Activated T-helper 1 cell treated with anti-CD3 and anti-CD28 coated beads, Interleukin-12 subunit alpha, Interleukin-12 subunit beta, Interleukin-2, Interleukin-4 antibody, amounts not matched to agents 30 ng/mL and 10 ng/mL and 1 ng/mL, durations not matched to agents 14 hours and 24 hours and 36 hours (primary cell): ENCODE measurements at regions not wholly inside any gene's neighbourhood (a gene's known extent, or its start where the extent isn't known, plus 50 kb on each side); places are given as distances from the start of the nearest gene placed in this dataset.

Experiments used
- DNase-seq: peaks from one replicate; pipeline ENCODE4 v3.0.0; 2021; ENCODE audit warnings: low spot score
- H3K27ac Mint-ChIP-seq: one replicate; pipeline ENCODE4 v1.8.0; 2021; ENCODE audit warnings: mild to moderate bottlenecking, mixed read lengths
- H3K27me3 Mint-ChIP-seq: one replicate; pipeline ENCODE4 v1.8.0; 2022; ENCODE audit warnings: mild to moderate bottlenecking, moderate library complexity, mixed read lengths; ENCODE audit not compliant: insufficient read depth
- H3K36me3 Mint-ChIP-seq: one replicate; pipeline ENCODE4 v1.8.0; 2021; ENCODE audit warnings: low read depth, mixed read lengths
- H3K4me1 Mint-ChIP-seq: one replicate; pipeline ENCODE4 v1.8.0; 2021; ENCODE audit warnings: low read depth, mixed read lengths
- H3K4me3 Mint-ChIP-seq: one replicate; pipeline ENCODE4 v1.8.0; 2021; ENCODE audit warnings: mild to moderate bottlenecking, moderate library complexity, mixed read lengths
- H3K9me3 Mint-ChIP-seq: one replicate; pipeline ENCODE4 v1.8.0; 2021; ENCODE audit warnings: mixed read lengths
- intact Hi-C: fragments of 100-400 bp; cut with micrococcal nuclease; formaldehyde crosslinking; loops from one replicate; pipeline ENCODE4 v1.15.1; 2024

DNA sequence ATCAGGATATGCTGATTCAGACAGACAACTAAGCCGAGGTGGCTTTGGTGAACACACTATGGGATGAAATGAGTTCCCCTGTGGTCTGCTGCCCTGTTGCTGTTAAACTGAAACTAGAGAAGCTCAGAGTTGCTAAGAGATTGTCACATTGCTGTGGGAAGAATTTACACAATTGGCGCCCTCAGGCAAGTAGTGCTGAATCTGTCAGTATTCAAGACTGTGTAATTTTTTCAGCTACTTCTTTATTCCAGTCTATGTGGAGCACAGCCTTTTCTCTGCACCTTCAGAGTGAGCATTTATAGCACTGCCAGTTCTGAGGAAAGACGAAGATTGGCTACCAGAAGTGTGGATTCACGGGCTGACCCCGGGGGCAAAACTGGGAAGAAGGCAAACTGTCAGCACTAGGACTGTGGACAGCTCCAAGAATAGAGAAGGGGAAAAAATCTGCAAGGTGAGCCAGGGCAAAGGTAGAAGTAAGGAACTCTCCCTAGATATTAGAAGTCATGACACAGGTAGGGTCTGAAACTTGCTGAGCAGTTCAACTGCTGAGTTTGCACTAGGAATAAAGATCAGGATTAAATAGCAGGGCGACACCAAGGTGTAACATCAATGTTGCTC lies 218.8 kb upstream of the TMPO start:
- Mint-ChIP-seq H3K27ac (no peak overlapping the region), H3K36me3 (no peaks in the 10 kb centered on the region), H3K27me3 (peaks cover 5% of the 10 kb centered on the region), H3K9me3 (no peaks in the 10 kb centered on the region), H3K4me1 (no peaks in the 10 kb centered on the region), H3K4me3 (no peak overlapping the region)
- no peak for DNase-seq
- intact Hi-C loops: no loop called here

DNA sequence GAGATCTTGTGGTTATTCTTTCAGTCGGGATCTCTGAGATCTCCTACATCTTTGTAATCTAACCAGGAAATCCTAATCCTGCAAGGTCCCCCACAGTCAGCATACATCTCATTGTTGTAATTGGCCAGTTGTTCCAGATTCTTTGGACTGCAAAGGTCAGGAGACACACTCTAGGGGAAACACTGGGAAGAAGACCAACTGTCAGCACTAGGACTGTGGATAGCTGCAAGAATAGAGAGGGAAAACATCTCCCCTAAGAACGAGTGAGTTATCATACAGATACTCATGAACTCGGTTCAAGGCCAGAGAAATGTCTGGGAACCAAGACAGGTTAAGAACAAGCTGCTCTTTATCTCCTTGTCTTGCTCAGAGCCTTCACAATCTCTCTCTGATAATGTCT lies 217.9 kb upstream of the TMPO start:
- H3K36me3 Mint-ChIP-seq: no peaks in the 10 kb centered on the region

DNA sequence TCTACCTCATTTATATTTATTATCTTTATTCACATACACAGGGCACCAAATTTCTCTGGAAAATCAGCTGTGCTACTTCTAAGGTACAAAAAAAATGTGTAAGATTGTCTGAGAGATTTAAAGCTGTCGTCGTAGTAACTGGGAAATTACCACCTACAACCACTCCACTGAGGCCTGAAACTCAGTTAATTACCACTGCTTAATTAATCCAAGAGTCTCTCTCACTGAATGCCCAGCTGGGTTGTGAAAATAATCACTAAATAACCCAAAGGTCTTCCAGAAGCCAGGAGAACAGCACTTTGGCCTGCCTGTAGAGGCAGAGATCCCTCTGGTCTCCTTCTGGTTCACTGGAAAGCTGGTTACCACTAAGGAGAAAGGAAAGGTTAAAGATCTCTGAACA lies 207.2 kb upstream of the TMPO start:
- H3K36me3 Mint-ChIP-seq: no peaks in the 10 kb centered on the region
- H3K9me3 Mint-ChIP-seq: no peaks in the 10 kb centered on the region
- H3K4me1 Mint-ChIP-seq: no peaks in the 10 kb centered on the region
- H3K27me3 Mint-ChIP-seq: peaks cover 5% of the 10 kb centered on the region
- no peak overlapping the region for H3K27ac Mint-ChIP-seq
- intact Hi-C loops: no loop called here
- DNase-seq: no peak
- no peak overlapping the region for H3K4me3 Mint-ChIP-seq

More for the DNA sequence above, 217.9 kb upstream of the TMPO start:
- Mint-ChIP-seq H3K4me3 (no peak overlapping the region), H3K27ac (no peak overlapping the region), H3K9me3 (no peaks in the 10 kb centered on the region), H3K27me3 (peaks cover 7% of the 10 kb centered on the region), H3K4me1 (no peaks in the 10 kb centered on the region)
- no peak for DNase-seq
- intact Hi-C loops: no loop called here

DNA sequence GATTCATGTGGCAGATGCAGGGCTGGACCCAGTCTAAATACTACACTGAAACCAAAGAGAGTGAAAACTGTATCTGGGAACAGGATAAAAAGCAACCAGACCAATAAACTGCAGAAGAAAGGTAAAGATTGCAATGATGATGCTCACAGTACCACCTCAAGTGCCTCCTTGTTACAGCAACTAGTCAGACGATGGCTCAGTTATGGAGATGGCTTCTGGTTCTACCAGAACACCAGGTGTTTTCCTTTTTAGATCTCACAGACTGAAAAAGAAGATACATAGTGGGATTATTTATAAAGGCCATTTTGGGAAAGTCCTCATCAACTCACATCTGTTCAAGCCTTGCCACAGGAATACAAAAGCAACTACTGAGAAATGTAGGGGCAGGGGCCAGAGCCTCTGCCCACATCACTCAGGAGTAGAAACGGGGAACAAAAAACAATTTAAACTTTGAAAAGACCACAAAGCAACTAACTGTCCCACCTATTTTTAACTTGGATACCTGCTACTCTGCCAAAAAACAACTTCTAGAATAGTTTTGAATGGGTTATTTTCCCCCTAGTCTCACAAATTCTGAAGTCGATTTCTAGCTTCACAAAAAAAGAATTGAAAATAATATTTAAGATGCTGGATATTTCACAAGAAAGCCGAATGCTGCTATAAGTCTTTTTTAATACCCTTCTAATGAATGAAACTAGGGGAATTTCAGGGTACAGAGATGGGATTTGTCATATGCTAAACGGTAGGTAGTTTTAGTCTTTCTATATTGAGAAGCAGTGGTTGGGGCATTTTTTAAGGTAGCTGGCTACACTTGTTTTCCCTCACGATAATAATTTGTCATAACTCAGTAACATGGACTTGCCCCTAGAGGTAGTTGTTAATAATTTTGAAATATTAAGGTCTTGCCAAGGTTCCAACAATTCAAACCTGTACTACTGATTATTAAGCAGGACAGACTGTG lies 197.2 kb upstream of the TMPO start:
- H3K9me3 Mint-ChIP-seq: no peaks in the 10 kb centered on the region
- H3K27ac Mint-ChIP-seq: no peak overlapping the region
- no peak overlapping the region for H3K4me3 Mint-ChIP-seq
- peaks cover 12% of the 10 kb centered on the region for H3K27me3 Mint-ChIP-seq
- no peaks in the 10 kb centered on the region for H3K4me1 Mint-ChIP-seq
- intact Hi-C loops: no loop called here
- no peak for DNase-seq
- no peaks in the 10 kb centered on the region for H3K36me3 Mint-ChIP-seq

DNA sequence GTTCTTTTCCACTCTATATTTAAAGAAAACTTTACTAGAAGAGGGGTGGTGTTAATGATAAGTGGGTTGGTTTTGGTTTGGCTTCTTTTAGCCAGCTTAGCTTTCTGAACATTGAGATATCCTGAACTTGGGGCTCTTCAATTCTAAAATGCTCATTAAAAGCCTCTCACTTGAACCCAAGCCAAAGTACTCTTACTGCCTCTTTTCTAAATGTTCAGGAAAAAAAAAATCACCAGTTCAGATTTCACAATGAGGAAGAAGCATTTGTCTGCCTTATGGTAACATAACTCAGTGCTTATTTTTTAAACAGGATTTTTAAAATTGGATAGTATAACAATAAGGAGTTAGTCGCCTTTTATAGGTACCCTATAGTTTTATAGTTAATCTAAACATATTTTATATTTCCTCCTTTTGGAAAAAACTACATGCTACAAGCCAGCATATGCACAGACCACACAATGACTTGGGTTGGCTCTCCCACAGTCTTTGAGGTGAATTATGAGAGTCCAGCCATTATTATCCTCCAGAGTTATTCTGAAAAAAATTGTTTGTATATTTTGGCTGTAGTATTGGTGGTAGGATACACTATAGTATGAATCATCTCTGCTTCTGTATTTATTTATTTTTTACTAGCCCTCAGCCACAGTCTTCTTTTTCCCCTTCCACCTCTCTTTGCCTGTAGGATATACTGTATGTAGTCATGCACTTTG lies 195.5 kb upstream of the TMPO start:
- Mint-ChIP-seq H3K27ac (no peak overlapping the region), H3K4me1 (no peaks in the 10 kb centered on the region), H3K4me3 (no peak overlapping the region), H3K27me3 (peaks cover 11% of the 10 kb centered on the region), H3K36me3 (no peaks in the 10 kb centered on the region), H3K9me3 (no peaks in the 10 kb centered on the region)
- DNase-seq: no peak
- intact Hi-C loops: no loop called here

DNA sequence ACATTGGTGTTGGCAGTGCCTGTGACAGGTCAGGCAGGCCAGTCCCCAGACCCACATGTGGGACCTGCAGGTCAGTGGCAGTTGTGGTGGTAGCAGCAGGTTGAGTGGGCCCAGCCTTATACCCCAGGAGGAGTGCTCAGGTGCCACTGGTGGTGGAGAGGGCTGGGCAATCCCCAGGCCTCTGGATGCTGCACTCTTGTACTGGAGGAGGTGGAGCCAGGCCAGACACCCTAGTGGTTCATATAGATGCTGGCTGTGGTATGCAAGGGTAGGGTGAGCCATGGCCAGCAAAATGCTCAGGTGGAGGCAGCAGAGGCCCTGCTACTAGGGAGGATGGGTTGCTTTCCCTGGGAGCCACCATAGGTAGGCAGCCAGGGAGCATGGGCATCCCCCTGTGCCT lies 190.4 kb upstream of the TMPO start:
- Mint-ChIP-seq H3K36me3 (no peaks in the 10 kb centered on the region), H3K4me3 (no peak overlapping the region), H3K4me1 (no peaks in the 10 kb centered on the region), H3K9me3 (no peaks in the 10 kb centered on the region), H3K27me3 (peaks cover 4% of the 10 kb centered on the region), H3K27ac (no peak overlapping the region)
- DNase-seq: no peak
- intact Hi-C loops: no loop called here

DNA sequence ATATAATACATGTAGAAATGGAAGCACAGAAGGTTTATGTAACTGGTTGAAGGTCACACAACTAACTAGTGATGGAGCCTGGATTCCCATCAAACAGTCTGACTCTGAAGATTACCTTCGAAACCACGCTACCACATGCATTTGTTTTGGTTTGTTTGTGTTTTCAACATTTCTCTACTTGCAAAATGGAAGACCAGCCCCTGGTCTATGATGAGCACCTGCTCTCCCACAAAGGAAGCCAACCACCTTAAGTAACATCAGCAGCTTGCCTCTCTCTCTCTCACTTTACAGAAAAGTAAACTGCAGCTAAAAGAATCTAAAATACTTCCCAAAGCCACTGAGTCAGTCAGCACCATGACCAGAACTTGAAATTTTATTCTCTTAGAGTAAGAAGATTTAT lies 186.9 kb upstream of the TMPO start:
- H3K36me3 Mint-ChIP-seq: no peaks in the 10 kb centered on the region

DNA sequence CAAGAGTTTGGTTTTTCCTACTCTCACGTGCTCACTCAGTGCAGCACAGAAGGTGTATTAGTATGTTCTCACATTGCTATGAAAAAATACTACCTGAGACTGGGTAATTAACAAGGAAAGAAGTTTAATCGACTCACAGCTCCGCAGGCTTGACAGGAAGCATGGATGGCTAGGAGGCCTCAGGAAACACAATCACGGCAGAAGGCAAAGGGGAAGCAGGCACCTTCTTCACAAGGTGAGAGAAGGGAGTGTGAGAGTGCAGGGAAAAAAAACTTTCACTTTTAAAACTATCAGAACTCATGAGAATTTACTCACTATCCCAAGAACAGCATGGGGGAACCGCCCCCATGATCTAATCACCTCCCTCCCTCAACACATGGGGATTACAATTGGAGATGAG lies 185.8 kb upstream of the TMPO start:
- Mint-ChIP-seq H3K4me3 (no peak overlapping the region), H3K4me1 (no peaks in the 10 kb centered on the region), H3K27me3 (no peaks in the 10 kb centered on the region), H3K27ac (no peak overlapping the region), H3K36me3 (no peaks in the 10 kb centered on the region), H3K9me3 (no peaks in the 10 kb centered on the region)
- DNase-seq: no peak
- intact Hi-C loops: no loop called here

More for the DNA sequence above, 186.9 kb upstream of the TMPO start:
- intact Hi-C loops: no loop called here
- Mint-ChIP-seq H3K9me3 (no peaks in the 10 kb centered on the region), H3K27me3 (no peaks in the 10 kb centered on the region), H3K27ac (no peak overlapping the region), H3K4me1 (no peaks in the 10 kb centered on the region), H3K4me3 (no peak overlapping the region)
- DNase-seq: no peak

DNA sequence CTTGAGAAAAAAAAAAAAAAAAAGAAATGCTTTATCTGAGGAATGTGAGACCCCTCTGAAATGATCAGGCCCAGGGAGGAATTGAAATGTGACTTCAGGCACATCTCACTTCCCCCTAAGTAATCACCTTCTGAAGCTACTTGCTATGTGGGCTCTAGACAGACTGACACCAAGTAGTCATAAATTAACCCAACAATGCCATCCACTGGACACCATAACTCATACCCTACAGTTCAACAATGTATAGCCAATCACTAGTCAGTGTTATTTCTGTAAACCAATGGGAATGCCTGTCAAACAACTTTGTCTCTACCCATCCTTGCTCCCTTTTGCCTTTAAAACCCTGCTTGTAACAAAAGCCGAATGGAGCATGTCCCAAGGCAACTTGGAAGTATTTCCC lies 182.7 kb upstream of the TMPO start:
- no peak overlapping the region for H3K4me3 Mint-ChIP-seq
- H3K27ac Mint-ChIP-seq: no peak overlapping the region
- H3K36me3 Mint-ChIP-seq: no peaks in the 10 kb centered on the region
- H3K27me3 Mint-ChIP-seq: peaks cover 7% of the 10 kb centered on the region
- H3K4me1 Mint-ChIP-seq: no peaks in the 10 kb centered on the region
- no peaks in the 10 kb centered on the region for H3K9me3 Mint-ChIP-seq
- intact Hi-C loops: no loop called here
- no peak for DNase-seq

DNA sequence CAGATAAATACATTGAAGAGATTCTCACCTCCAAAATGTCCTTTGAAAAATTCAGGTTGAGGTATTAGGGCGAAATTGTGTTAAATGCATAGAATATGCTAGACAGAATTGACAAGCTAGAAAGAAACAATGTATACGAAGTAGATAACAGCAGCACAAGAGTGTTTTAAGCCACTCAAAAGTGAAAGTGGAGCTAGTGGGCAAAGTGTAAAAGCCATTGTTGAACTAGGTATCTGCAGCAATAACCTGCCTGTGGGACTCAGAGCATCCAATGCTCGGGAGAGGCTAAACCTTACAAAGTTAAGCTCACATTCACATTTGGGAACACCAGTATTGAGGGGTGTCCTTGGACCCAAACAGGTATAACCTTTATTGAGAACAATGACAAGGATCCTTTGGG lies 180.6 kb upstream of the TMPO start:
- Mint-ChIP-seq H3K4me1 (no peaks in the 10 kb centered on the region), H3K36me3 (no peaks in the 10 kb centered on the region), H3K9me3 (no peaks in the 10 kb centered on the region), H3K27me3 (peaks cover 11% of the 10 kb centered on the region), H3K27ac (no peak overlapping the region), H3K4me3 (no peak overlapping the region)
- intact Hi-C loops: no loop called here
- DNase-seq: no peak

DNA sequence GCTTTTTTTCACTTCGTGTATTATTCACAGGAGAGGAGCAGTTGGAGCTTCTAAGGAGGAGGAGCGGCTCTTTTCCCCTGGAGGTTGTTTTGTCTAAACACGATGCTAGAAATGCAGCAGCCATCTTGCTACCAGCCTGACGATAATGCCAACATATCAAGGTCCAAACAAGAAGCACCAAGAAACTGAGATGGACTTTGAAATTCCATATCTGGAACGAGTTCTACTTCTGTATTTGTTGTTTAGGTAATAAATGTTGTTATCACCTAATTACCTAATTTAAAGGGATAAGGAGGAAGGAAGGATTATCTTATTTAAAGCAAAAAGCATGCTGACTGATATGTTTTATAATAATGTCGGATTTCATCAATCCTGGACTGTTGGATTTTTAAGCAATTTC lies 174.4 kb upstream of the TMPO start:
- Mint-ChIP-seq H3K4me1 (no peaks in the 10 kb centered on the region), H3K27ac (no peak overlapping the region), H3K27me3 (peaks cover 12% of the 10 kb centered on the region), H3K4me3 (no peak overlapping the region), H3K9me3 (no peaks in the 10 kb centered on the region), H3K36me3 (no peaks in the 10 kb centered on the region)
- DNase-seq: no peak
- intact Hi-C loops: no loop called here

DNA sequence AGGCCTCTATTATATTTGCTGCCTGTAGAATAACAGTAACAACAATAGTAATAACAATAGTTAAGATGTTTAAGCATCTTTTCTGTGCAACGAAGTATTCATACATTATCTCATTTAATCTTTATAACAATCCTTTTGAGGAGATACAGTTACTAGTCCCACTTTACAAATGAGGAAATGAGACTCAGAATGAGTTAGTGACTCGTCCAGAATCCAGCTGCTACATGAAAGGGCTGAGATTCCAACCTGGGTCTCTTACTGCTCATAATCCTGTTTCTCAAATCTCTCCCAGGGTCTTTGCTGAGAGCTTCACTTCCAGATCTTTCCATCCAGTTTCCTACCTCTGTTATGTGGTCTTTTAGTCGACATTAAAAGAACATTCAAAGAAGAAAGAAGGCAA lies 173.7 kb upstream of the TMPO start:
- H3K27ac Mint-ChIP-seq: no peak overlapping the region
- peaks cover 12% of the 10 kb centered on the region for H3K27me3 Mint-ChIP-seq
- intact Hi-C loops: no loop called here
- H3K4me1 Mint-ChIP-seq: no peaks in the 10 kb centered on the region
- DNase-seq: no peak
- no peak overlapping the region for H3K4me3 Mint-ChIP-seq
- H3K36me3 Mint-ChIP-seq: no peaks in the 10 kb centered on the region
- no peaks in the 10 kb centered on the region for H3K9me3 Mint-ChIP-seq

DNA sequence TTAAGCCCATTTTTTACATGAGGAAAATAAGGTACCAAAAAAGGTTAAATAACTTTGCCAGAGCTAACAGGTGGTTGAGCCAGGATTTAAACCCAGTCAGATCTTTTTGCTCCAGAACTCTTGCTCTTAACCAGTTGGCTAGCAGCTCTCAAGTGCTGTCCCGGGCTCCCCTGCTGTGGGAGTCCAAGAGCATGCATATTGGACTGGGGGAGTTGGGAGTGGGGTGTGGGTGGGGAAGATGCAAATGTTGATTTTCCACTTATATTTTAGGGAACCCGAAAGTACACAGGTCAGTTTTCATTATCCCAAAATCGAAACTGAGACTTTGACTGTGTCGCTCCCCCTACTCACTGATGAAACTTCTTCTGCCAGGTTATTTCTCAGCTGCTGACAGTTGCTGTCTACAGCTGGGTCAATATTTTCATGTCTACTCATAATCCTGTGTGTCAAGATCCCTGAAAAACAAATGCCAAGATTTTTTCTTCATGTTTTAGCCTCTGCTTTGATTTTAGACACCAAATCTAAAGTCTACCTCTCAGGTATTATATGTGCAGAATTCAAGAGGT lies 172.3 kb upstream of the TMPO start:
- Mint-ChIP-seq H3K36me3 (no peaks in the 10 kb centered on the region), H3K27ac (no peak overlapping the region), H3K4me3 (no peak overlapping the region), H3K9me3 (no peaks in the 10 kb centered on the region), H3K4me1 (no peaks in the 10 kb centered on the region), H3K27me3 (peaks cover 6% of the 10 kb centered on the region)
- intact Hi-C loops: no loop called here
- DNase-seq: no peak
